Peyer's patch (tissue), 4 donors: ENCODE measurements at regions not wholly inside any gene's neighbourhood (a gene's known extent, or its start where the extent isn't known, plus 50 kb on each side); places are given as distances from the start of the nearest gene placed in this dataset.

Source experiments
- DNase-seq, 3 donors: peaks; one replicate each; pipeline ENCODE4 v3.0.0-alpha.2; 2017 to 2019
- H3K27ac ChIP-seq, 4 donors: fragments of 200-600 bp; sonication (generic); one replicate each; pipeline ENCODE4 v1.5.1; 2016 to 2019
- H3K27me3 ChIP-seq, 2 donors: fragments of 200-600 bp; sonication (generic); one replicate each; pipeline ENCODE4 v1.5.1; 2019
- H3K36me3 ChIP-seq, 3 donors: fragments of 200-600 bp; sonication (generic); one replicate each; pipeline ENCODE4 v1.5.1; 2016 to 2019
- H3K4me1 ChIP-seq, 4 donors: fragments of 200-600 bp; sonication (generic); one replicate each; pipeline ENCODE4 v1.5.1; 2016 to 2019
- H3K4me3 ChIP-seq, 4 donors: fragments of 200-600 bp; sonication (generic); 1 replicate in 3 of 4; 2 replicates in 1 of 4; pipeline ENCODE4 v1.5.1; 2016 to 2019; ENCODE audit warnings: mild to moderate bottlenecking in 1 of 4
- H3K9me3 ChIP-seq, 4 donors: fragments of 200-600 bp; sonication (generic); one replicate each; pipeline ENCODE4 v1.5.1; 2016 to 2019; ENCODE audit warnings: mild to moderate bottlenecking in 1 of 4
- POLR2A ChIP-seq, 2 donors: fragments of 450-650 bp; IDR thresholded peaks; one replicate each; pipeline ENCODE4 v1.5.1; 2017; ENCODE audit warnings: antibody characterized with exemption in 2 of 2, mild to moderate bottlenecking in 2 of 2, moderate library complexity in 2 of 2
- TF ChIP-seq, protein P1 (sequence below), 6 experiments: fragments of 450-650 bp in 4 of 6; fragments of 200-600 bp in 2 of 6; sonication (generic) in 1 of 6; IDR thresholded peaks; one replicate each; pipeline ENCODE4 v1.5.1; 2017 to 2019; ENCODE audit warnings: antibody characterized with exemption in 6 of 6, mild to moderate bottlenecking in 3 of 6, moderate library complexity in 1 of 6

DNA sequence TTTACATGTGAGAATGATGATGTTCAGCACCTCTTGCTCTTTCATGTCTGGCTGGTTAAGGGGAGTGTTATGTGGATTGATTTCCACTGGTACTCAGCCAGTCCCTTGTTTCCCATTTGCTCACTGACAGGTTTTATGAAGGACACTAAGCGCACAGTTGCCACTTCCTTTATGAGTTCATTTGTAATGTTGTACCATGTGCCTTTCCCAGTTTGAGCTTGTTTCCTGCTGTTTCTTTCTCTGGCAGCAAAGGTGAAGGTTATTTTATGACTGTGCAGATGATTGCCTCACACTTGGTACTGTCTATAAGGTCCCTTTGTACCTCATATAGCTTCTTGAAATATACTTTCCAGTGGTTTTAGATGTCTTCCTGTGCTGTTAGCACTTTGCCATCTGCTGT, 1700.5 kb upstream of the TMEFF2 start:
- no peaks in the 10 kb centered on the region for H3K27me3 ChIP-seq
- H3K27ac ChIP-seq: no peak overlapping the region
- no peaks in the 10 kb centered on the region for H3K4me1 ChIP-seq
- no peaks in the 10 kb centered on the region for H3K9me3 ChIP-seq
- no peak overlapping the region for H3K4me3 ChIP-seq
- no peak for DNase-seq
- no peaks in the 10 kb centered on the region for H3K36me3 ChIP-seq
- TF ChIP-seq POLR2A (IDR thresholded peaks at IDR 0.05): no peak
- TF ChIP-seq, protein P1, sequence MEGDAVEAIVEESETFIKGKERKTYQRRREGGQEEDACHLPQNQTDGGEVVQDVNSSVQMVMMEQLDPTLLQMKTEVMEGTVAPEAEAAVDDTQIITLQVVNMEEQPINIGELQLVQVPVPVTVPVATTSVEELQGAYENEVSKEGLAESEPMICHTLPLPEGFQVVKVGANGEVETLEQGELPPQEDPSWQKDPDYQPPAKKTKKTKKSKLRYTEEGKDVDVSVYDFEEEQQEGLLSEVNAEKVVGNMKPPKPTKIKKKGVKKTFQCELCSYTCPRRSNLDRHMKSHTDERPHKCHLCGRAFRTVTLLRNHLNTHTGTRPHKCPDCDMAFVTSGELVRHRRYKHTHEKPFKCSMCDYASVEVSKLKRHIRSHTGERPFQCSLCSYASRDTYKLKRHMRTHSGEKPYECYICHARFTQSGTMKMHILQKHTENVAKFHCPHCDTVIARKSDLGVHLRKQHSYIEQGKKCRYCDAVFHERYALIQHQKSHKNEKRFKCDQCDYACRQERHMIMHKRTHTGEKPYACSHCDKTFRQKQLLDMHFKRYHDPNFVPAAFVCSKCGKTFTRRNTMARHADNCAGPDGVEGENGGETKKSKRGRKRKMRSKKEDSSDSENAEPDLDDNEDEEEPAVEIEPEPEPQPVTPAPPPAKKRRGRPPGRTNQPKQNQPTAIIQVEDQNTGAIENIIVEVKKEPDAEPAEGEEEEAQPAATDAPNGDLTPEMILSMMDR (IDR thresholded peaks at IDR 0.05): no peak

DNA sequence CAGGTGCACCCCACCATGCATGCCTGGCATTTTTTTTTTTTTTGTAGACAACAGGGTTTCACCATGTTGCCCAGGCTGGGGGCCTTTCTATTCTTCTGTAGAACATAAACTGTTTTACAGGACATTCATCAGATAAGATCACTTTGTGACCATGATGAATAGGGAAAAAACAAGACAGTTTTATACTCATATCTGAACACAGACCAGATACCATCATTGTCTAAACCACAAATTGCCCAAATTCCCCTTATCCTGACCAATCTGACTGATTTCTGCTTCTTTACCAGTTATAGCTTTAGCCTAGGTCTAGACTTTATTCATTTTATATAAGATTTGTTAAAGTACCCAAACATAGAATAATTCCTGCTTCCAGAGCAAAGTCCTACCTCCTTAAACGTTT, 1699.3 kb upstream of the TMEFF2 start:
- Histone ChIP-seq H3K27me3 (no peaks in the 10 kb centered on the region), H3K36me3 (no peaks in the 10 kb centered on the region)
- TF ChIP-seq POLR2A (IDR thresholded peaks at IDR 0.05): no peak
- TF ChIP-seq, protein P1 (IDR thresholded peaks at IDR 0.05): no peak

DNA sequence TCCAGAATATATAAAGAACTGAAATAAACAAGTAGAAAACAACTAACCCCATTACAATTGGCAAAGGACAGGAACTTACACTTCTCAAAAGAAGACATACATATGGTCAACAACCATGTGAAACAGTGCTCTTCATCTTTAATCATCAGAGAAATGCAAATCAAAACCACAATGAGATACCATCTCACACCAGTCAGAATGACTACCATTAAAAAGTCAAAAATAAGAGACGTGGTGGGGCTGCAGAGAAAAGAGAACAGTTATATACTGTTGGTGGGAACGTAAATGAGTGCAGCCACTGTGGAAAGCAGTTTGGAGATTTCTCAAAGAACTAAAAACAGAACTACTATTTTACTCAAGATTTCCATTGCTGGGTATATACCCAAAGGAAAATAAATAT, 1696.3 kb upstream of the TMEFF2 start:
- no peak for DNase-seq
- no peak for TF ChIP-seq POLR2A (IDR thresholded peaks at IDR 0.05)
- TF ChIP-seq, protein P1 (IDR thresholded peaks at IDR 0.05): no peak
- Histone ChIP-seq H3K4me1 (no peaks in the 10 kb centered on the region), H3K36me3 (no peaks in the 10 kb centered on the region), H3K27ac (no peak overlapping the region), H3K9me3 (no peaks in the 10 kb centered on the region), H3K4me3 (no peak overlapping the region), H3K27me3 (no peaks in the 10 kb centered on the region)

More for the DNA sequence above, 1699.3 kb upstream of the TMEFF2 start:
- Histone ChIP-seq H3K9me3 (no peaks in the 10 kb centered on the region), H3K4me3 (no peak overlapping the region), H3K4me1 (no peaks in the 10 kb centered on the region), H3K27ac (no peak overlapping the region)
- no peak for DNase-seq

DNA sequence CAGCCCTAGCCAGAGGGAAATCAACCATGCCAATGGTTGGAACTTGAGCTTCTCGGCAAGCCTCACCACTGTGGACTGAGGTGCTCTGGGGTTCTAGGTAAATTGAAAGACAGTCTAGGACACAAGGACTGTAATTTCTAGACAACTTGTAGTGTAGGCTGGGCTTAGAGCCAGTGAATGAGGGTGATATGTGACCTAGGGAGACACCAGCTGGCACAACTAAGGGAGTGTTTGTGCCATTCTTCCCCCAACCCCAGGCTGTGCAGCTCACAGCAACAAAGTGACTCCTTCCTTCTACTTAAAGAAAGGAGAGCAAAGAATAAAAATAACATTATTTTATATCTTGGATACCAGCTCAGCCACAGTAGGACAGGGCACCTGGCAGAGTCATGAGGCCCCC, 1690.7 kb upstream of the TMEFF2 start:
- Histone ChIP-seq H3K4me3 (no peak overlapping the region), H3K36me3 (no peaks in the 10 kb centered on the region), H3K27me3 (no peaks in the 10 kb centered on the region), H3K27ac (no peak overlapping the region), H3K9me3 (no peaks in the 10 kb centered on the region), H3K4me1 (no peaks in the 10 kb centered on the region)
- TF ChIP-seq, protein P1 (IDR thresholded peaks at IDR 0.05): no peak
- no peak for TF ChIP-seq POLR2A (IDR thresholded peaks at IDR 0.05)
- no peak for DNase-seq

DNA sequence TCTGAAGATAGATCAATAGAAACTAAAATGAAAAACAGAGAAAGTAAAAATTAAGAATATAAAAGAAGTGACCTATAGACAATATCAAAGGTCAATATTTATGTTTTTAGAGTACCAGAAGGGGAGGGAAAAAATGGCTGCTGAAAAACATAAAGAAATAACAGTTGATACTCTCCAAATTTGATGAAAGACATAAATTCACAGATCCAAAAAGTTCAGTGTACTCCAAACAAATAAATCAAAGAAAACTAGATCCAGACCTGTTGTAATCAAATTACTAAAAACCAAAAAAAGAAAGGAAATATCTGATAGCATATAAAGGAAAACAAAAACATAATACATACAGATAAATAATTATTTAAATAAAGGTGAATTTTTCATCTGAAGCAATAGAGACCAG, 1689.1 kb upstream of the TMEFF2 start:
- TF ChIP-seq POLR2A (IDR thresholded peaks at IDR 0.05): no peak
- TF ChIP-seq, protein P1 (IDR thresholded peaks at IDR 0.05): no peak
- Histone ChIP-seq H3K27me3 (no peaks in the 10 kb centered on the region), H3K4me1 (no peaks in the 10 kb centered on the region), H3K36me3 (no peaks in the 10 kb centered on the region), H3K4me3 (no peak overlapping the region), H3K9me3 (no peaks in the 10 kb centered on the region), H3K27ac (no peak overlapping the region)
- no peak for DNase-seq

DNA sequence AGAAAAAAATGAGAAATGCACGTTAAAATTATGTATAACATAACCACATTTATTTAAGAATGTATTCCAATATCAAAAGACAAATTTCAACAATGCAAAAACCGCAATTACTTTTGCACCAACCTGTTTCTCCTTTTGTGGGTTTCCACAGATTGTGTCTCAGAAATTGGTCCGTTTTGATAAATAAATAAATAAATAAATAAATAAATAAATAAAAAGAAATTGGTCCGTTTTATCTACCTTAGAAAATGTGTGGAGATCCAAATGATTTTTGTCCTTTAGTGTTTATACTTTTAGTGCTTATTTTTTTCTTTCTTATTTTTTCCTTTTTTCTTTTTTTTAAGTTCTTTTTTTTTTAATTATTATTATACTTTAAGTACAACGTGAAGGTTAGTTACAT, 1682.2 kb upstream of the TMEFF2 start:
- H3K9me3 ChIP-seq: peaks cover 0 to 4% (median 0%) of the 10 kb centered on the region in 4 donors
- no peak overlapping the region for H3K27ac ChIP-seq
- H3K4me3 ChIP-seq: no peak overlapping the region
- no peaks in the 10 kb centered on the region for H3K27me3 ChIP-seq
- no peak for DNase-seq
- no peaks in the 10 kb centered on the region for H3K4me1 ChIP-seq
- no peak for TF ChIP-seq POLR2A (IDR thresholded peaks at IDR 0.05)
- TF ChIP-seq, protein P1 (IDR thresholded peaks at IDR 0.05): no peak
- no peaks in the 10 kb centered on the region for H3K36me3 ChIP-seq
